Panc1 (cell line): ENCODE measurements at regions not wholly inside any gene's neighbourhood (a gene's known extent, or its start where the extent isn't known, plus 50 kb on each side); places are given as distances from the start of the nearest gene placed in this dataset.

Source experiments
- ATAC-seq: fragments of 200-7000 bp; cut with Tn5 transposase; 2 replicates; pipeline ENCODE4 v1.9.1; 2020; ENCODE audit warnings: mild to moderate bottlenecking, moderate library complexity
- BruUV-seq: library from RNA; stranded (reverse); fragments of 400-500 nt; replicated peaks from 2 replicates; lab custom pipeline; 2021; lab: Mats Ljungman, UMichigan
- CTCF ChIA-PET: fragments of 300-600 bp; sonication (Branson Sonifier 250); formaldehyde crosslinking; loops from one replicate; lab custom pipeline; 2022; ENCODE audit warnings: antibody characterized with exemption; lab: Charles Lee
- POLR2A ChIA-PET: fragments of 300-600 bp; sonication (Branson Sonifier 250); formaldehyde crosslinking; loops from one replicate; lab custom pipeline; 2022; ENCODE audit warnings: antibody characterized with exemption; lab: Charles Lee
- DNase-seq: peaks from one replicate; pipeline ENCODE4 v3.0.0-alpha.2; 2010; ENCODE audit warnings: low read depth, low spot score
- H3K27ac ChIP-seq: 2 replicates; pipeline ENCODE4 v1.5.1; 2011; ENCODE audit warnings: mild to moderate bottlenecking, low read length, inconsistent platforms
- H3K27me3 ChIP-seq: fragments of 200-500 bp; sonication (Bioruptor generic); 2 replicates; pipeline ENCODE4 v1.6.0; 2014; ENCODE audit warnings: low read length, inconsistent platforms; ENCODE audit not compliant: control insufficient read depth, insufficient read depth
- H3K36me3 ChIP-seq: fragments of 200-500 bp; sonication (Bioruptor generic); 2 replicates; pipeline ENCODE4 v1.5.1; 2014; ENCODE audit warnings: inconsistent platforms, mild to moderate bottlenecking, low read length, moderate library complexity; ENCODE audit not compliant: control insufficient read depth, insufficient read depth
- H3K4me1 ChIP-seq: 2 replicates; pipeline ENCODE4 v1.5.1; 2011; ENCODE audit warnings: inconsistent platforms, mild to moderate bottlenecking, low read length, moderate library complexity; ENCODE audit not compliant: control insufficient read depth, insufficient read depth
- H3K4me3 ChIP-seq, 2 experiments: 2 replicates each; pipeline ENCODE4 v1.5.1; 2011 to 2012; ENCODE audit warnings: low read depth in 2 of 2, low read length in 2 of 2, mild to moderate bottlenecking in 2 of 2, inconsistent platforms in 1 of 2, moderate library complexity in 1 of 2
- H3K9me3 ChIP-seq: fragments of 200-500 bp; sonication (Bioruptor generic); 2 replicates; pipeline ENCODE4 v1.5.1; 2014; ENCODE audit warnings: low read depth, mild to moderate bottlenecking, inconsistent platforms, low read length, moderate library complexity; ENCODE audit not compliant: control insufficient read depth, insufficient read depth
- CTCF ChIP-seq: fragments of 450-650 bp; IDR thresholded peaks from 2 replicates; pipeline ENCODE4 v1.5.1; 2017; ENCODE audit warnings: mild to moderate bottlenecking
- POLR2AphosphoS5 ChIP-seq: IDR thresholded peaks from 2 replicates; pipeline ENCODE4 v1.6.1; 2012; ENCODE audit warnings: mild to moderate bottlenecking, low read depth, low read length, moderate library complexity
- REST ChIP-seq, 2 experiments: IDR thresholded peaks; 2 replicates each; pipeline ENCODE4 v1.6.1; 2011 to 2012; ENCODE audit warnings: low read depth in 2 of 2, control low read depth in 1 of 2, low read length in 1 of 2, mild to moderate bottlenecking in 1 of 2, moderate library complexity in 1 of 2; ENCODE audit not compliant: insufficient read depth in 1 of 2
- SIN3A ChIP-seq: IDR thresholded peaks from 2 replicates; pipeline ENCODE4 v1.6.1; 2012; ENCODE audit warnings: low read depth, mild to moderate bottlenecking, low read length, moderate library complexity, borderline replicate concordance; ENCODE audit not compliant: insufficient read depth
- TCF7L2 ChIP-seq: IDR thresholded peaks from 2 replicates; pipeline ENCODE4 v1.6.1; 2011; ENCODE audit warnings: mild to moderate bottlenecking, low read depth, low read length, inconsistent platforms
- in situ Hi-C: cut with HindIII; loops from 2 replicates; pipeline ENCODE4 v1.10.0; 2016; ENCODE audit warnings: low sequenced_read_pairs, low pct_unique_long_range_greater_than_20kb
- intact Hi-C: fragments of 100-400 bp; cut with micrococcal nuclease; formaldehyde crosslinking; loops from one replicate; pipeline ENCODE4 v1.10.0; 2022; ENCODE audit not compliant: unreplicated experiment

GRCh38 chr13:104491916-104492315 is 1425.7 kb upstream of the SLC10A2 start:
- Histone ChIP-seq H3K36me3 (no peaks in the 10 kb centered on the region; the same call in 1 of the 2 replicates), H3K4me1 (no peaks in the 10 kb centered on the region), H3K27me3 (no peaks in the 10 kb centered on the region), H3K27ac (no peak overlapping the region), H3K9me3 (no peaks in the 10 kb centered on the region), H3K4me3 (no peak overlapping the region)
- DNase-seq (no peak), ATAC-seq (no peak)
- POLR2A ChIA-PET = no interaction called here
- no TSS peak for BruUV-seq
- no peak for TF ChIP-seq TCF7L2
- TF ChIP-seq SIN3A = no peak
- TF ChIP-seq CTCF = no peak
- CTCF ChIA-PET = no interaction called here
- intact Hi-C loops (no loop called here), in situ Hi-C loops (no loop called here)

GRCh38 chr13:104487006-104487405 is 1420.8 kb upstream of the SLC10A2 start:
- H3K27me3 ChIP-seq = no peaks in the 10 kb centered on the region
- no peaks in the 10 kb centered on the region for H3K9me3 ChIP-seq
- TF ChIP-seq TCF7L2 (no peak), SIN3A (no peak), REST (IDR thresholded peaks at IDR 0.05; ENCODE audit: insufficient read depth in 1 of 2, low read depth in 2 of 2, low read length in 1 of 2) (no peak), CTCF (no peak), POLR2AphosphoS5 (no peak)
- no peak overlapping the region for H3K4me3 ChIP-seq
- no peaks in the 10 kb centered on the region; the same call in 1 of the 2 replicates for H3K36me3 ChIP-seq
- no TSS peak for BruUV-seq
- ATAC-seq = no peak
- POLR2A ChIA-PET = no interaction called here
- CTCF ChIA-PET = no interaction called here
- H3K4me1 ChIP-seq = no peaks in the 10 kb centered on the region
- DNase-seq = no peak
- no peak overlapping the region for H3K27ac ChIP-seq
- in situ Hi-C loops (no loop called here), intact Hi-C loops (no loop called here)
